Lung (tissue), 11 donors: ENCODE measurements at regions not wholly inside any gene's neighbourhood (a gene's known extent, or its start where the extent isn't known, plus 50 kb on each side); places are given as distances from the start of the nearest gene placed in this dataset.
"Not testable (repeated sequence)": the region's sequence is repeated elsewhere in the genome, so short reads cannot be mapped to it uniquely, and the experiment has no call there.

Source experiments
- ATAC-seq: fragments of 200-7000 bp; cut with Tn5 transposase; one replicate; pipeline ENCODE4 v1.9.1; 2020; ENCODE audit warnings: moderate number of reproducible peaks; ENCODE audit not compliant: insufficient read depth, low FRiP score
- DNase-seq, 3 donors: peaks; one replicate each; pipeline ENCODE4 v3.0.0-alpha.2; 2013 to 2017
- H3K27ac ChIP-seq, 2 donors: one replicate each; pipeline ENCODE4 v1.5.1; 2013; ENCODE audit warnings: mild to moderate bottlenecking in 2 of 2, moderate library complexity in 2 of 2, control low read depth in 1 of 2, inconsistent platforms in 1 of 2, low read depth in 1 of 2, low read length in 1 of 2
- H3K27me3 ChIP-seq, 3 donors: one replicate each; pipeline ENCODE4 v1.5.1; 2013; ENCODE audit warnings: low read length in 2 of 3; ENCODE audit not compliant: control insufficient read depth in 3 of 3, insufficient read depth in 3 of 3
- H3K36me3 ChIP-seq, 4 donors: one replicate each; pipeline ENCODE4 v1.5.1; 2013; ENCODE audit warnings: low read length in 4 of 4, mild to moderate bottlenecking in 1 of 4, moderate library complexity in 1 of 4; ENCODE audit not compliant: control insufficient read depth in 4 of 4, insufficient read depth in 4 of 4
- H3K4me1 ChIP-seq, 5 donors: one replicate each; pipeline ENCODE4 v1.5.1; 2013; ENCODE audit warnings: low read length in 5 of 5, mild to moderate bottlenecking in 2 of 5, moderate library complexity in 1 of 5; ENCODE audit not compliant: control insufficient read depth in 5 of 5, insufficient read depth in 5 of 5
- H3K4me3 ChIP-seq: one replicate; pipeline ENCODE4 v1.5.1; 2013; ENCODE audit warnings: mild to moderate bottlenecking, control low read depth, moderate library complexity
- H3K9ac ChIP-seq, 2 donors: one replicate each; pipeline ENCODE4 v1.5.1; 2013; ENCODE audit warnings: low read length in 2 of 2, control low read depth in 1 of 2; ENCODE audit not compliant: insufficient read depth in 1 of 2
- H3K9me3 ChIP-seq, 4 donors: one replicate each; pipeline ENCODE4 v1.5.1; 2013; ENCODE audit warnings: low read length in 3 of 4, mild to moderate bottlenecking in 1 of 4, moderate library complexity in 1 of 4; ENCODE audit not compliant: control insufficient read depth in 4 of 4, insufficient read depth in 3 of 4
- WGBS, 2 donors: extraction: QIAGEN DNeasy Blood & Tissue Kit; methylation state at CpG; one replicate each; pipeline ENCODE4 v1.1.7; 2013; 5-methylcytosine and 5-hydroxymethylcytosine counted together
- TF ChIP-seq, protein P1 (sequence below): IDR thresholded peaks from 2 replicates; pipeline ENCODE4 v1.5.1; 2012; ENCODE audit warnings: mild to moderate bottlenecking; ENCODE audit errors: control extremely low read depth, extremely low read depth
- donor health status: control.
- donor health status: control.
- donor health status: Bipolar disorder and iron deficiency.
- donor health status: healthy.
- donor health status: DM: yes; HTN: yes; CAD: no.

DNA sequence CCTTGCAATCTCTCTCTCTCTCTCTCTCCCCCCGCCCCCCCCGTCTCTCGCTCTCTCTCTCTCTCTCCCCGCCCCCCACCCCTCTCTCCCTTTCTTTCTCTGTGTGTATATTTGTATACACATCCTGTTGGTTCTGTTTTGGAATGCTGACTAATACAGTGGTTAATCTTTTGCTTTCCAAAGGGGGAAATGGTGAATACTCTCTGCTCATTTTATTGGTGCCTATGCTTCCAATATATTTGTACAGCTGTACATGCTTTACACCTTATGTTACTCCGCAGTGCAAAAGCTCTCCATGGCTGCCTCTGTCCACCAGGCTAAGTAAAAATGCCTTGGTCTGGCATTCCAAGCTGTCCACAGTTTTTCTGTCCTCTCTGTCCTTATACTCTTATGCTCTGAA lies 158.8 kb downstream of the RBMX2 start:
- Histone ChIP-seq H3K27ac (no peak overlapping the region), H3K9me3 (no peaks in the 10 kb centered on the region), H3K36me3 (no peaks in the 10 kb centered on the region), H3K27me3 (peaks cover 0 to 9% (median 0%) of the 10 kb centered on the region in 3 donors), H3K4me3 (no peak overlapping the region), H3K4me1 (no peaks in the 10 kb centered on the region), H3K9ac (no peak overlapping the region)
- DNase-seq = no peak
- TF ChIP-seq, protein P1, sequence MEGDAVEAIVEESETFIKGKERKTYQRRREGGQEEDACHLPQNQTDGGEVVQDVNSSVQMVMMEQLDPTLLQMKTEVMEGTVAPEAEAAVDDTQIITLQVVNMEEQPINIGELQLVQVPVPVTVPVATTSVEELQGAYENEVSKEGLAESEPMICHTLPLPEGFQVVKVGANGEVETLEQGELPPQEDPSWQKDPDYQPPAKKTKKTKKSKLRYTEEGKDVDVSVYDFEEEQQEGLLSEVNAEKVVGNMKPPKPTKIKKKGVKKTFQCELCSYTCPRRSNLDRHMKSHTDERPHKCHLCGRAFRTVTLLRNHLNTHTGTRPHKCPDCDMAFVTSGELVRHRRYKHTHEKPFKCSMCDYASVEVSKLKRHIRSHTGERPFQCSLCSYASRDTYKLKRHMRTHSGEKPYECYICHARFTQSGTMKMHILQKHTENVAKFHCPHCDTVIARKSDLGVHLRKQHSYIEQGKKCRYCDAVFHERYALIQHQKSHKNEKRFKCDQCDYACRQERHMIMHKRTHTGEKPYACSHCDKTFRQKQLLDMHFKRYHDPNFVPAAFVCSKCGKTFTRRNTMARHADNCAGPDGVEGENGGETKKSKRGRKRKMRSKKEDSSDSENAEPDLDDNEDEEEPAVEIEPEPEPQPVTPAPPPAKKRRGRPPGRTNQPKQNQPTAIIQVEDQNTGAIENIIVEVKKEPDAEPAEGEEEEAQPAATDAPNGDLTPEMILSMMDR = no peak
- WGBS, 2 donors = 72 to 90% methylated on average over 5 of the region's 5 CpGs
- ATAC-seq = no peak

DNA sequence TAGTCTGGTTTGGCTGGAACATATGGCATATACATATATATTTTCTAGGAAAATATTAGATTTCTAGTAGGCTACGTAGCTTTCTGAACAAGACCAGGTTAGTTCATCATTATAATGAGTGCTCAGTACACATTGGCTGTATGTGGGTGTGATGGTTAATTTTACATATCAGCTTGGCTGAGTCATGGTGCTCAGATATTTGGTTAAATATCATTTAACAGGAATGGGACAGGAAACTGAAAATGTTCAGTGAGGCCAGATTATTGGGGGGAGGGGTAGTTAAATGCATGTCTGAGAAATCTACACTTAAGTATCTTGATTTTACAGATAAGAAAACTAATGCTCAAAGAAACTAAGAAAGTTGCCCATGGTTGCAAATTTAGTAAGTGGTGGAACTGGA lies 160.1 kb downstream of the RBMX2 start:
- Histone ChIP-seq H3K27me3 (peaks cover 0 to 3% (median 0%) of the 10 kb centered on the region in 3 donors), H3K4me1 (no peaks in the 10 kb centered on the region), H3K27ac (no peak overlapping the region), H3K9me3 (no peaks in the 10 kb centered on the region), H3K4me3 (no peak overlapping the region), H3K36me3 (no peaks in the 10 kb centered on the region), H3K9ac (no peak overlapping the region)
- 64 to 100% methylated on average over 1 of the region's 1 CpG for WGBS, 2 donors
- ATAC-seq = no peak
- no peak for DNase-seq
- TF ChIP-seq, protein P1 = no peak

DNA sequence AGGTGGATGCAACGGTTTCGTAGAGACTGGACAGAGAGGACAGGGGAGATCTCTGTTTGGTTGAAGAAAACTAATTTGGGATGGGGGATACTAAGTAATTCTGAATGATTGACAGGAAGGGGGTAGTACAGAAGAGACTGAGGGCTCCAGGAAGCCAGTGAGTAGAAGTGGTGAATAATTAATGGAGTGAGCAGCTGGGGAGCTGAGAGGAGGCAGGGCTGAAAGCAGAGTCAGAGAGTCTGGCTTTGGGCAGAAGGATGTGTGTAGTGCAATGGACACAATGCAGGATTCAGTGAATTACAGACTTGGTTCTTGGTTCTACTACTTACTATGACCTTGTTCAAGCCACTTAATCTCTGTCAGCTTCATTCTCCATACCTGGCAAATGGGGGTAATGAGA lies 161.7 kb downstream of the RBMX2 start:
- peaks cover 0 to 3% (median 0%) of the 10 kb centered on the region in 3 donors for H3K27me3 ChIP-seq
- no peak for DNase-seq
- no peak overlapping the region for H3K9ac ChIP-seq
- TF ChIP-seq, protein P1 = no peak
- H3K9me3 ChIP-seq = no peaks in the 10 kb centered on the region
- ATAC-seq = no peak
- no peak overlapping the region for H3K4me3 ChIP-seq
- H3K36me3 ChIP-seq = no peaks in the 10 kb centered on the region
- WGBS, 2 donors = 74 to 93% methylated on average over 2 of the region's 2 CpGs
- H3K27ac ChIP-seq = no peak overlapping the region
- H3K4me1 ChIP-seq = no peaks in the 10 kb centered on the region

DNA sequence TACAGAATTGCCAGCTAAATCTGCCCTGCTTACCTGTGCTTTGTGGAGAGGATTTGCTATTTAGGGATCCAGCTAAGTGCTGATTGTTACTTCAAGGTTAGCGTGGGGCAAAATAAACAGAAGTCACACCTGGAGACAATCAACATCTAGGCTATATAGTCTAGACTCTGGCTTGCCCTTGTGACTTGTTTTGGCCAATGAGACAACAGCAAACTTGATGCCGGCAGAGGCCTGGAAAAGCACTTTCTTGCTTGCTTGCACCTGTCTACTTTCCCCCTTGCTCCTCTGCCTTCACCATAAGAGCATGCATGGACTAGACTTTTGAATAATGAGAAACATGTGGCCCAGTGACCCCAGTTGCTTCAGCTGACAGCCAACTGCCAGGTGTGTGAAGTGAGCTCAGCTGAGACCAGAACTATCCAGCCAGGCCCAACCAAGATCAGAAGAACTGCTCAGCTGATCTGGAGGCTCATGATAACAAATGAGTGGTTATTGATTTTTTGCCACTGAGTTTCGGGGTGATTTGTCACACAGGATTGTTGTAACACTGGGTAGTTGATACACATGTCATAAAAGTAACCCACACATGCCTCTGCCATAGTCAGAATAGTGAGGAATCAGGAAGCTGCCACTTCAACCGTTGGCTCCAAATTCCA lies 164.4 kb downstream of the RBMX2 start:
- WGBS, 2 donors = 64 to 88% methylated on average over 4 of the region's 4 CpGs
- H3K27me3 ChIP-seq = no peaks in the 10 kb centered on the region
- no peak for DNase-seq

DNA sequence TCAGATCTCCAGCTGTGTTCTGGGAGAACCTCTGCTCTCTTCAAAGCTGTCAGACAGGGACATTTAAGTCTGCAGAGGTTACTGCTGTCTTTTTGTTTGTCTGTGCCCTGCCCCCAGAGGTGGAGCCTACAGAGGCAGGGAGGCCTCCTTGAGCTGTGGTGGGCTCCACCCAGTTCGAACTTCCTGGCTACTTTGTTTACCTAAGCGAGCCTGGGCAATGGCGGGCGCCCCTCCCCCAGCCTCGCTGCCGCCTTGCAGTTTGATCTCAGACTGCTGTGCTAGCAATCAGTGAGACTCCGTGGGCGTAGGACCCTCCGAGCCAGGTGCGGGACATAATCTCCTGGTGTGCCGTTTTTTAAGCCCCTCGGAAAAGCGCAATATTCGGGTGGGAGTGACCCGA lies 171.2 kb downstream of the RBMX2 start:
- not testable (repeated sequence) for DNase-seq, H3K36me3 ChIP-seq, H3K4me3 ChIP-seq, H3K27me3 ChIP-seq, H3K27ac ChIP-seq, H3K4me1 ChIP-seq, H3K9ac ChIP-seq, H3K9me3 ChIP-seq, ATAC-seq
- WGBS, 2 donors = 82 to 86% methylated on average over 2 to 13 of the region's 15 CpGs

More for the DNA sequence above, 164.4 kb downstream of the RBMX2 start:
- TF ChIP-seq, protein P1 = no peak
- no peaks in the 10 kb centered on the region for H3K9me3 ChIP-seq
- no peak overlapping the region for H3K27ac ChIP-seq
- no peaks in the 10 kb centered on the region for H3K36me3 ChIP-seq
- no peak overlapping the region for H3K9ac ChIP-seq
- no peak for ATAC-seq
- H3K4me3 ChIP-seq = no peak overlapping the region
- no peaks in the 10 kb centered on the region for H3K4me1 ChIP-seq
